Neural cell (in vitro differentiated cells): ENCODE measurements at regions not wholly inside any gene's neighbourhood (a gene's known extent, or its start where the extent isn't known, plus 50 kb on each side); places are given as distances from the start of the nearest gene placed in this dataset.

ENCODE experiments used
- H2AFZ ChIP-seq: fragments of 200-600, 300-800 bp; sonication (generic), shearing (Covaris generic); 2 replicates; pipeline ENCODE4 v1.6.0; 2014; ENCODE audit warnings: low read depth, mild to moderate bottlenecking, antibody characterized with exemption, low read length, moderate library complexity
- H3F3A ChIP-seq: fragments of 200-600 bp; shearing (Covaris generic); 2 replicates; pipeline ENCODE4 v1.6.1; 2016; ENCODE audit warnings: mild to moderate bottlenecking, moderate library complexity, mixed read lengths, antibody characterized with exemption, low read length; ENCODE audit not compliant: insufficient read depth, poor library complexity, severe bottlenecking
- H3K27ac ChIP-seq: fragments of 200-600, 300-800 bp; sonication (generic), shearing (Covaris generic); 2 replicates; pipeline ENCODE4 v1.5.1; 2014; ENCODE audit warnings: mild to moderate bottlenecking, low read length, moderate library complexity
- H3K27me3 ChIP-seq: fragments of 300-800, 200-600 bp; sonication (generic), shearing (Covaris generic); 2 replicates; pipeline ENCODE4 v1.6.0; 2014; ENCODE audit warnings: mild to moderate bottlenecking, low read depth, low read length, moderate library complexity; ENCODE audit not compliant: insufficient read depth
- H3K36me3 ChIP-seq: fragments of 300-800, 200-600 bp; sonication (generic), shearing (Covaris generic); 2 replicates; pipeline ENCODE4 v1.5.1; 2014; ENCODE audit warnings: mild to moderate bottlenecking, antibody characterized with exemption, low read length, moderate library complexity; ENCODE audit not compliant: insufficient read depth
- H3K4me2 ChIP-seq: fragments of 300-800, 200-600 bp; sonication (generic), shearing (Covaris generic); 2 replicates; pipeline ENCODE4 v1.6.0; 2014; ENCODE audit warnings: mild to moderate bottlenecking, low read length
- H3K4me3 ChIP-seq: fragments of 300-800, 200-600 bp; sonication (generic), shearing (Covaris generic); 2 replicates; pipeline ENCODE4 v1.5.1; 2014; ENCODE audit warnings: mild to moderate bottlenecking, low read length, moderate library complexity
- H3K79me2 ChIP-seq: fragments of 200-600 bp; shearing (Covaris generic); replicated peaks from 2 replicates; pipeline ENCODE4 v1.6.0; 2014; ENCODE audit warnings: mild to moderate bottlenecking, low read length, moderate library complexity; ENCODE audit not compliant: insufficient read depth
- H3K9ac ChIP-seq: fragments of 300-800, 200-600 bp; sonication (generic), shearing (Covaris generic); 2 replicates; pipeline ENCODE4 v1.6.1; 2016; ENCODE audit warnings: mild to moderate bottlenecking, low read length, mixed read lengths
- H3K9me2 ChIP-seq: fragments of 200-600 bp; shearing (Covaris generic); 2 replicates; pipeline ENCODE4 v1.6.1; 2016; ENCODE audit warnings: mild to moderate bottlenecking, low read length, mixed read lengths; ENCODE audit not compliant: insufficient read depth
- H3K9me3 ChIP-seq: fragments of 200-600, 300-800 bp; sonication (generic), shearing (Covaris generic); 2 replicates; pipeline ENCODE4 v1.6.1; 2016; ENCODE audit warnings: mild to moderate bottlenecking, mixed run types, low read length, moderate library complexity, mixed read lengths
- H4K20me1 ChIP-seq: fragments of 200-600 bp; shearing (Covaris generic); 2 replicates; pipeline ENCODE4 v1.6.1; 2016; ENCODE audit warnings: mild to moderate bottlenecking, mixed run types; ENCODE audit not compliant: insufficient read depth
- EP300 ChIP-seq: fragments of 450-650 bp; conservative IDR thresholded peaks from 2 replicates; pipeline ENCODE4 v1.6.1; 2014; ENCODE audit warnings: antibody characterized with exemption, mild to moderate bottlenecking, moderate library complexity; ENCODE audit not compliant: poor library complexity, severe bottlenecking
- EZH2 ChIP-seq: fragments of 200-600, 300-800 bp; shearing (Covaris generic), sonication (generic); IDR thresholded peaks from 2 replicates; pipeline ENCODE4 v1.6.1; 2014; ENCODE audit warnings: antibody characterized with exemption, low read length, borderline replicate concordance, mild to moderate bottlenecking; ENCODE audit not compliant: insufficient read depth, poor library complexity, severe bottlenecking
- MXI1 ChIP-seq: fragments of 450-650 bp; conservative IDR thresholded peaks from 2 replicates; pipeline ENCODE4 v1.6.1; 2014; ENCODE audit warnings: antibody characterized with exemption, mild to moderate bottlenecking; ENCODE audit not compliant: poor library complexity, severe bottlenecking
- POLR2AphosphoS5 ChIP-seq: IDR thresholded peaks from 2 replicates; pipeline ENCODE4 v1.6.1; 2012
- RAD21 ChIP-seq: fragments of 450-650 bp; conservative IDR thresholded peaks from 2 replicates; pipeline ENCODE4 v1.6.1; 2014; ENCODE audit warnings: antibody characterized with exemption, mild to moderate bottlenecking, moderate library complexity
- SMC3 ChIP-seq: fragments of 450-650 bp; conservative IDR thresholded peaks from 2 replicates; pipeline ENCODE4 v1.6.1; 2014; ENCODE audit warnings: antibody characterized with exemption, mild to moderate bottlenecking, moderate library complexity; ENCODE audit not compliant: poor library complexity
- TAF1 ChIP-seq: IDR thresholded peaks from 2 replicates; pipeline ENCODE4 v1.6.1; 2012; ENCODE audit warnings: low read depth
- TF ChIP-seq, protein P1 (sequence below): fragments of 450-650 bp; IDR thresholded peaks from 2 replicates; pipeline ENCODE4 v1.5.1; 2014; ENCODE audit warnings: antibody characterized with exemption, mild to moderate bottlenecking, moderate library complexity; ENCODE audit not compliant: poor library complexity, severe bottlenecking
- TF ChIP-seq, protein P2 (sequence below): IDR thresholded peaks from 2 replicates; pipeline ENCODE4 v1.6.1; 2012; ENCODE audit warnings: borderline replicate concordance

DNA sequence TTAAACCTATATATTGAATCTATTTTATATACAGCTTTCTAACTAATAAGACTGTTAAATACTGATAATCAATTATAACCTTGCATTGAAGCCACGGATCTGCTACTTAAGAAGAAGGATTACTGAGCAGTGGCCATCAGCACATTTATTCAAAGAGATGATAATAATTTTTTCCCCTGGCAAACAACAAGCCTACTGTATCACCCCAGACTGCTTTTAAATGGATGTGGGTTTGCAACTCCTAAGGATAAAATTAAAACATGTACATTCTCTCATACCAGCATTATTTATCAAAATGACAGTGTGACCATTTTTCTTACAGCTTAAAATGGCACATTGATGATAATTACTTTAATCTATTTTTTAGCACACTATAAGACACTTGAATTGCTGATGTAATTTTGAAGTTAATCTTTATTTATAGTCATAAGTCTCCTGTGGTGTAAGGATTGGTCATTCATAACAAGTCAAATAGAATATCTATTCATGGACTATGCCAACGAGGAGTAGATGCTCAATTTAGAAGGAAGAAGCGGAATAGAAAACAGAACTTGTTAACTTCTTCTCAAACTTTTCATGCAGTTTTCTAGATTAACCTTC is 517.7 kb downstream of the METTL4 start:
- no peaks in the 10 kb centered on the region for H3K27me3 ChIP-seq
- H3F3A ChIP-seq, result no peaks in the 10 kb centered on the region
- TF ChIP-seq EZH2, result no peak
- TF ChIP-seq POLR2AphosphoS5, result no peak
- TF ChIP-seq TAF1, result no peak
- TF ChIP-seq, protein P1, sequence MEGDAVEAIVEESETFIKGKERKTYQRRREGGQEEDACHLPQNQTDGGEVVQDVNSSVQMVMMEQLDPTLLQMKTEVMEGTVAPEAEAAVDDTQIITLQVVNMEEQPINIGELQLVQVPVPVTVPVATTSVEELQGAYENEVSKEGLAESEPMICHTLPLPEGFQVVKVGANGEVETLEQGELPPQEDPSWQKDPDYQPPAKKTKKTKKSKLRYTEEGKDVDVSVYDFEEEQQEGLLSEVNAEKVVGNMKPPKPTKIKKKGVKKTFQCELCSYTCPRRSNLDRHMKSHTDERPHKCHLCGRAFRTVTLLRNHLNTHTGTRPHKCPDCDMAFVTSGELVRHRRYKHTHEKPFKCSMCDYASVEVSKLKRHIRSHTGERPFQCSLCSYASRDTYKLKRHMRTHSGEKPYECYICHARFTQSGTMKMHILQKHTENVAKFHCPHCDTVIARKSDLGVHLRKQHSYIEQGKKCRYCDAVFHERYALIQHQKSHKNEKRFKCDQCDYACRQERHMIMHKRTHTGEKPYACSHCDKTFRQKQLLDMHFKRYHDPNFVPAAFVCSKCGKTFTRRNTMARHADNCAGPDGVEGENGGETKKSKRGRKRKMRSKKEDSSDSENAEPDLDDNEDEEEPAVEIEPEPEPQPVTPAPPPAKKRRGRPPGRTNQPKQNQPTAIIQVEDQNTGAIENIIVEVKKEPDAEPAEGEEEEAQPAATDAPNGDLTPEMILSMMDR, result no peak
- TF ChIP-seq, protein P2, sequence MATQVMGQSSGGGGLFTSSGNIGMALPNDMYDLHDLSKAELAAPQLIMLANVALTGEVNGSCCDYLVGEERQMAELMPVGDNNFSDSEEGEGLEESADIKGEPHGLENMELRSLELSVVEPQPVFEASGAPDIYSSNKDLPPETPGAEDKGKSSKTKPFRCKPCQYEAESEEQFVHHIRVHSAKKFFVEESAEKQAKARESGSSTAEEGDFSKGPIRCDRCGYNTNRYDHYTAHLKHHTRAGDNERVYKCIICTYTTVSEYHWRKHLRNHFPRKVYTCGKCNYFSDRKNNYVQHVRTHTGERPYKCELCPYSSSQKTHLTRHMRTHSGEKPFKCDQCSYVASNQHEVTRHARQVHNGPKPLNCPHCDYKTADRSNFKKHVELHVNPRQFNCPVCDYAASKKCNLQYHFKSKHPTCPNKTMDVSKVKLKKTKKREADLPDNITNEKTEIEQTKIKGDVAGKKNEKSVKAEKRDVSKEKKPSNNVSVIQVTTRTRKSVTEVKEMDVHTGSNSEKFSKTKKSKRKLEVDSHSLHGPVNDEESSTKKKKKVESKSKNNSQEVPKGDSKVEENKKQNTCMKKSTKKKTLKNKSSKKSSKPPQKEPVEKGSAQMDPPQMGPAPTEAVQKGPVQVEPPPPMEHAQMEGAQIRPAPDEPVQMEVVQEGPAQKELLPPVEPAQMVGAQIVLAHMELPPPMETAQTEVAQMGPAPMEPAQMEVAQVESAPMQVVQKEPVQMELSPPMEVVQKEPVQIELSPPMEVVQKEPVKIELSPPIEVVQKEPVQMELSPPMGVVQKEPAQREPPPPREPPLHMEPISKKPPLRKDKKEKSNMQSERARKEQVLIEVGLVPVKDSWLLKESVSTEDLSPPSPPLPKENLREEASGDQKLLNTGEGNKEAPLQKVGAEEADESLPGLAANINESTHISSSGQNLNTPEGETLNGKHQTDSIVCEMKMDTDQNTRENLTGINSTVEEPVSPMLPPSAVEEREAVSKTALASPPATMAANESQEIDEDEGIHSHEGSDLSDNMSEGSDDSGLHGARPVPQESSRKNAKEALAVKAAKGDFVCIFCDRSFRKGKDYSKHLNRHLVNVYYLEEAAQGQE, result no peak
- no peak for TF ChIP-seq SMC3
- no peak for TF ChIP-seq RAD21
- TF ChIP-seq EP300, result no peak
- TF ChIP-seq MXI1, result no peak
- H3K4me3 ChIP-seq, result no peak overlapping the region
- H3K9me3 ChIP-seq, result no peaks in the 10 kb centered on the region
- H3K36me3 ChIP-seq, result no peaks in the 10 kb centered on the region
- no peaks in the 10 kb centered on the region for H4K20me1 ChIP-seq
- no peaks in the 10 kb centered on the region for H3K9me2 ChIP-seq
- no peak overlapping the region for H3K27ac ChIP-seq
- H2AFZ ChIP-seq, result no peak overlapping the region
- H3K9ac ChIP-seq, result no peak overlapping the region
- H3K79me2 ChIP-seq, result no peaks in the 10 kb centered on the region
- H3K4me2 ChIP-seq, result no peak overlapping the region

DNA sequence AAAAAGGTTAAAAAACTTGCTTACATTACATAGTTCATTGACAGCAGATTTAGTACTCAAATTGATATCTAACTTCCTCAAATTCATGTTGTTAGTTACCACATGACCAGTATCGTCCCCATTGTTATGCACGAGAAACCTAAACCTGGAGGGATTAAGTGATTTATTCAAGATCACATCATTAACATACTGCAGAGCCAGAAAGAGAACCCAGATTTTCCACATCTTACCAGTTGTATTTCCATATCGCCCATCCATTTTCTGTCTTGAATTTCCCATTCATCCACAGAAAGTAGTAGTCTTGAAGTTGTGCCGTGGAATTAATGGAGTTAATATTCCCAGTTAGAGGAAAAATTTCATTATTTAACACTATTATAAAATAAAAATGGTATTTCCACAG is 512.0 kb downstream of the METTL4 start:
- H2AFZ ChIP-seq, result no peak overlapping the region
- TF ChIP-seq, protein P2, result no peak
- TF ChIP-seq RAD21 (no peak), MXI1 (no peak), EP300 (no peak), SMC3 (no peak), POLR2AphosphoS5 (no peak), EZH2 (no peak), TAF1 (no peak)
- TF ChIP-seq, protein P1, result no peak
- H3K9me3 ChIP-seq, result peaks cover 8% of the 10 kb centered on the region
- no peak overlapping the region for H3K9ac ChIP-seq
- no peaks in the 10 kb centered on the region for H3F3A ChIP-seq
- H3K79me2 ChIP-seq, result no peaks in the 10 kb centered on the region
- no peak overlapping the region for H3K27ac ChIP-seq
- no peaks in the 10 kb centered on the region for H3K9me2 ChIP-seq
- H4K20me1 ChIP-seq, result no peaks in the 10 kb centered on the region
- no peak overlapping the region for H3K4me2 ChIP-seq
- H3K36me3 ChIP-seq, result no peaks in the 10 kb centered on the region
- no peak overlapping the region for H3K4me3 ChIP-seq
- no peaks in the 10 kb centered on the region for H3K27me3 ChIP-seq
